GM12864 (cell line): ENCODE measurements at regions not wholly inside any gene's neighbourhood (a gene's known extent, or its start where the extent isn't known, plus 50 kb on each side); places are given as distances from the start of the nearest gene placed in this dataset.
"Not testable (repeated sequence)": the region's sequence is repeated elsewhere in the genome, so short reads cannot be mapped to it uniquely, and the experiment has no call there.

Source experiments
- DNase-seq: peaks from one replicate; pipeline ENCODE4 v3.0.0-alpha.2; 2011; ENCODE audit warnings: low read depth
- H3K4me3 ChIP-seq: 2 replicates; pipeline ENCODE4 v1.5.1; 2011; ENCODE audit warnings: mild to moderate bottlenecking, low read depth, low read length, control low read depth
- TF ChIP-seq, protein P1 (sequence below): IDR thresholded peaks from 2 replicates; pipeline ENCODE4 v1.5.1; 2011; ENCODE audit warnings: low read depth, mild to moderate bottlenecking, moderate library complexity, low read length, control low read depth, inconsistent platforms; ENCODE audit errors: missing control alignments

DNA sequence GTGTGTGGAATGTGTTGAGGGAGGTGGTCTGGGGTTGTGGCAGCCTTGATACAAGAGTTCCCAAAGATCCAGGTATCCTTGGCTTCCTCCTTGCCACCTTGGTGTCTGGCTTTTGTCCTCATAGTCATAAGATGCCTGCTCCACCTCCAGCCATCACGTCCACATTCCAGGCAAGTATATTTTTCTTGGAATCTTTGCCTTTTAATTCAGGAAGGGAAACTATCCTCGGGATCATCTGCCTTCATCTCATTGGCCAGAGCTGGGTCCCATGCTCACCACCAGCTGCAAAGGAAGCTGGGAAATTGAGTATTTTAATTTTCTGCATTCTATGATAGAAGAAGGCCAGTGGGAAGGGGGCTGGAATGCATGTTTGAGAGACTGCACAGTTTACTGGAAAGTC lies 186.7 kb downstream of the C9orf50 start:
- TF ChIP-seq, protein P1, sequence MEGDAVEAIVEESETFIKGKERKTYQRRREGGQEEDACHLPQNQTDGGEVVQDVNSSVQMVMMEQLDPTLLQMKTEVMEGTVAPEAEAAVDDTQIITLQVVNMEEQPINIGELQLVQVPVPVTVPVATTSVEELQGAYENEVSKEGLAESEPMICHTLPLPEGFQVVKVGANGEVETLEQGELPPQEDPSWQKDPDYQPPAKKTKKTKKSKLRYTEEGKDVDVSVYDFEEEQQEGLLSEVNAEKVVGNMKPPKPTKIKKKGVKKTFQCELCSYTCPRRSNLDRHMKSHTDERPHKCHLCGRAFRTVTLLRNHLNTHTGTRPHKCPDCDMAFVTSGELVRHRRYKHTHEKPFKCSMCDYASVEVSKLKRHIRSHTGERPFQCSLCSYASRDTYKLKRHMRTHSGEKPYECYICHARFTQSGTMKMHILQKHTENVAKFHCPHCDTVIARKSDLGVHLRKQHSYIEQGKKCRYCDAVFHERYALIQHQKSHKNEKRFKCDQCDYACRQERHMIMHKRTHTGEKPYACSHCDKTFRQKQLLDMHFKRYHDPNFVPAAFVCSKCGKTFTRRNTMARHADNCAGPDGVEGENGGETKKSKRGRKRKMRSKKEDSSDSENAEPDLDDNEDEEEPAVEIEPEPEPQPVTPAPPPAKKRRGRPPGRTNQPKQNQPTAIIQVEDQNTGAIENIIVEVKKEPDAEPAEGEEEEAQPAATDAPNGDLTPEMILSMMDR: no peak
- no peak overlapping the region for H3K4me3 ChIP-seq
- no peak for DNase-seq

DNA sequence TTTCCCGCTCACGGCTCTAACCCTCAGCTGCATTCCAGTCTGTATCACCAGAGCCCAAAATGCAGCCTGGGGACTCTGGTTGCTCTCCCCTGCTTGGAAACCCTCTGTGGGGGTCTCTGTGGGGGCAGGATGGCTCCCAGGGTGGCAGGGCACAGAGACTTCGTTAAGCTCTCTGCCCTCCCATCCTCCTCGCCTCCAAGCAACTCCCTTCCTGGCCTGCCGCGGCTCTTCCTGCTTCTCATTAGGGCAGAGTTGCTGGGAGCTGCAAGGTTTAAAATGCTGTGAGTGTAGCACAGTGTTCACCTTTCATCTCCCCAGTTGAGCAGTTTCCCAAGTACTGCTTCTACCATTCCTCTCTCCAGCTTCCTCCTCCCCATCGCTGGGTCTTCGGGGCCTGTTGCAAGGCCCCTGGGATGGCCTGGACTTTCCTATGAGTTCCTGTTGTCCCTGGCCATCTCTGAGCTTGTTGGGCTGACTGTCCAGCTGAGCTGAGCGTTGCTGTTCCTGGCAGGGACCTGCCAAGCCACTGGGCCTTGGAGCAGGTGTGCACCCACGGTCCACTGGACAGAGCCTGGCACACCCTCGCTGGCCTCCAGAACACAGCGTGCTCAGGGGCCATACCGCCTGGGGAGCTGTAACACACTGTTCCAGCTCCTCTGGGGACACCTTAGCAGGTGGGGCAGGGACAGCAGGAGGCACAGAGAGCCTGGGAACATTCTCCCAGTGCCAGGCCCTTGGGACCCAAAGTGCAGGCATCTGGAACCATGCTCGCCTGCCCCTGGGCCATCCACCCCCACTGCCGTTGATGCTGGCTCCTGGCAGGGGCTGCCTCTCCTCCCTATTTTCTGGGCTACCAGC lies 188.4 kb downstream of the C9orf50 start:
- TF ChIP-seq, protein P1: no peak
- no peak for DNase-seq
- no peak overlapping the region for H3K4me3 ChIP-seq

DNA sequence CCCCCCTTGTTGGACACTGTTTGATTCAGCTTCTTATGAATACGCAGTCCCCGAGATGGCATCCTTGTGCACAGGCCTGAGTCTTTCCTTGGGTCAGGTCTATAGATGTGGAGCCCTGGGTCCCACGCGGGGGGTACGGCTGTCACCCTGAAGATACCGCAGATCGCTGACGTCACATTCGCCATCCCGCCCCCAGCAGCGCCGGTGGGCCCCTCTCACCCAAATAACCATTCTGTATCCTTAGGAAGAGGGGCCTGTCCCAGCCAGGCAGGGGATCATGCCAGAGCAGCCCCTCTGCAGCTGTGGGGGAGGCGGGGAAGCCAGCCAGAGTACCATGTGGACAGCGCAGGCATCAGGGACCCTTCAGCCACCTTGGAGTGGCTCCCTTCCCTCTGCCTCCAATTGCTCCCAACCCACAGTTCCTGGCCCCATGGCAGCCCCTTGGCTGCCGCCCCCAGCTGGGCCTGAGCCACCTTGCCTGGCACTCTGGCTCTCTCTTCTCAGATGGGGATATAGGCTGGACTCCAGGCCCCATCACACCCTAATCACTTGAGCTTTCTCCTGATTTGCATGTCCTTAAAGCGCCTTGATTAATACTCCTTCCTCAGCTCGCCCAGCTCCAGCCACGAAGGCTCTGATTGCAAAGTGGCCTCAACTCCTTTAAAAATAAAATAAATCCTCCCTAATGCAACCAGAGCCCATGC lies 189.8 kb downstream of the C9orf50 start:
- TF ChIP-seq, protein P1: no peak
- no peak overlapping the region for H3K4me3 ChIP-seq
- no peak for DNase-seq

DNA sequence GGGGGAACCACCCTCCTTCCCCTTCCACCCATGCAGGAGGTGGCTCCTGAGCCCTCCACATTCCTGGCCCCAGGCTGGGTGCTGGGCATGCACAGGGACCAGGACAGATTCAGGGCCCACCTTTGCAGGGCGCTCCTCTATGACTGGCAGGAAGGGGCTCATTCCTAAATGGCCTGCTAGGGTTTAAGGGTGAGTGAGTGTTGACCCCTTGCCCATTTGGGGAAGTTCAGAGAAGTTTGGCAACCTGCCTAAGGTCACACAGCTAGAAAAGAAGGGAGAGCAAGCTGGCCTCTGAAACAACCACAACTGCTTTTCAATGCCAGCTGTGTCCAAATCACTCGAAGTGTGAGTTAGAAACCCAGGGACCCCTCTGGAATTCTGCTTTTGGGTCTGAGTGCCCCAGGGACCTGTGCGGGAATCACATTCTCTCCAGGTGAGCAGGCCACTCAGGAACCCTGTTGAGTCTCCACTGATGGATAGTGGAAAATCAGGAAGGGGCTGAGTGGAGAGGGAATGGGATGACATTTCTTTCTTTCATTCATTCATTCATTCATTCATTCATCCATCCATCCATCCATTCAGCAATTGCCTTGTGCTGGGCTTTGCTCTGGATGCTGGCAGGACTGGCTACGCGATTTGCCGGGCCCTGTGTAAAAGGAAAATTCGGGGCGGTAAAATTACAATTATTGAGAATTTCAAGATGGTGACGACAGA lies 191.9 kb downstream of the C9orf50 start:
- H3K4me3 ChIP-seq: no peak overlapping the region
- no peak for DNase-seq
- TF ChIP-seq, protein P1: no peak

DNA sequence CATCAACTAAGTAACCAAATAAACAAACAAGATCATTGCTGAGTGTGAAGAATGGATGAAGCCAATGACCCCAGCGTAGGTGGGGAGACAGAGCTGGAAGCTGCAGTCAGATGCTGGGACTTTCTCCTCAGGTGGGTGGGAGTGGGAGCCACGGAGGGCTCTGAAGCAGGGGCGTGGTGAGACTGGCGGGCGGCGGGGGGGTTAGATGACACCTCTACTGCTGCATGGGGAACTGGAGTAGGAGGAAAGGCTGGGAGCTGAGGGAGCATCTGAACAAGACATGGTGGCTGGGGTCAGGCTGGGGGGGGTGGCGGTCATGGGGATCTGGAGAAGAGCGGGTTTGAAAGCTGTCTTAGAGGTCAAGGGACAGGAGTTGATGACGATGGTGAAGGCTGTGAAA lies 193.8 kb downstream of the C9orf50 start:
- TF ChIP-seq, protein P1: no peak
- no peak overlapping the region for H3K4me3 ChIP-seq
- no peak for DNase-seq

DNA sequence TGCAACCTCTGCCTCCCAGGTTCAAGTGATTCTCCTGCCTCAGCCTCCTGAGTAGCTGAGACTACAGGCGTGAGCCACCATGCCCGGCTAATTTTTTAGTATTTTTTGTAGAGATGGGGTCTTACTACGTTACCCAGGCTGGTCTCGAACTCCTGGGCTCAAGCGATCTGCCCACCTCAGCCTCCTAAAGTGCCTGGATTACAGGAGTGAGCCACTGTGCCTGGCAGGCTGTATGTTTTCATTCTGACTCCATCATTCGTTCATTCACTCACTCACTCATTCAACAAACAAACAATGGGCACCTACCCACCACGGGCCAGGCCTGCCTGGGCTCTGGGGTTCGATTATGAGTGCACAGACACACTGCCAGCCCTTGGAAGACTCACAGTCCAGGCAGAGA lies 197.1 kb downstream of the C9orf50 start:
- not testable (repeated sequence) for DNase-seq, H3K4me3 ChIP-seq

DNA sequence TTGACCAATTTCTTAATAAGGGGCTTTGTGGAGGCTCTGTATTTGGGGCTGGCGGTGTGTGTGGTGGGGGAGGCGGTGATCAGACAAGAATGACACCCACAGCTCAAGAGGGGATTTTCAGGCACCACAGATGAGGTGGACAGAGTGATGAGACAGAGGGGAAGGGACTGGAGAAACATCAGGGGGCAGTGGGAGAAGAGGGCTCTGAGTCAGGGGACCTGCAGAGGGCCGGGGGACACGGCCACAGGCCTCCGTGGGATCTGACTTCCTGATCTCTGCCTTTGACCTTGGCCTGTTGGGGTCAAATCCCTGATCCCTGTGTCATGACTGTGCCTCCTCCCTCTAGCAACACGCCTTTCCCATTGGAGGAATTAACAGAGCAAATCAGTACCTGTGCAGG lies 197.7 kb downstream of the C9orf50 start:
- no peak for DNase-seq
- TF ChIP-seq, protein P1: no peak
- H3K4me3 ChIP-seq: no peak overlapping the region
